HG02970 (cell line): ENCODE measurements at regions not wholly inside any gene's neighbourhood (a gene's known extent, or its start where the extent isn't known, plus 50 kb on each side); places are given as distances from the start of the nearest gene placed in this dataset.

Experiments used
- ATAC-seq: cut with Tn5 transposase; IDR thresholded peaks from one replicate; pipeline ENCODE4 v1.9.1; 2021; ENCODE audit warnings: mild to moderate bottlenecking, moderate library complexity, moderate number of reproducible peaks; ENCODE audit not compliant: unreplicated experiment, low FRiP score

- no peak for ATAC-seq
Observed at GRCh38 chr1:58155418-58156123, 391.0 kb downstream of the OMA1 start.

GRCh38 chr1:58154256-58154655 is 392.3 kb downstream of the OMA1 start:
- ATAC-seq: no peak

- ATAC-seq: no peak
Observed at GRCh38 chr1:58152697-58153096, 393.8 kb downstream of the OMA1 start.

- no peak for ATAC-seq
Observed at GRCh38 chr1:58149271-58149812, 397.2 kb downstream of the OMA1 start.

- ATAC-seq: no peak
Observed at GRCh38 chr1:58144698-58145270, 401.7 kb downstream of the OMA1 start.

- no peak for ATAC-seq
Observed at GRCh38 chr1:58143972-58144697, 402.4 kb downstream of the OMA1 start.

GRCh38 chr1:58136387-58136786 is 410.1 kb downstream of the OMA1 start:
- ATAC-seq: no peak

GRCh38 chr1:58135821-58136321 is 410.7 kb downstream of the OMA1 start:
- ATAC-seq: no peak

GRCh38 chr1:58133562-58133961 is 413.0 kb downstream of the OMA1 start:
- ATAC-seq: no peak

- no peak for ATAC-seq
Observed at GRCh38 chr1:58123051-58123450, 423.5 kb downstream of the OMA1 start.

GRCh38 chr1:58119971-58120370 is 426.6 kb downstream of the OMA1 start:
- ATAC-seq: no peak

GRCh38 chr1:58116284-58116683 is 430.2 kb downstream of the OMA1 start:
- no peak for ATAC-seq

GRCh38 chr1:58109646-58110200 is 436.8 kb downstream of the OMA1 start:
- ATAC-seq: no peak

GRCh38 chr1:58108783-58109182 is 437.7 kb downstream of the OMA1 start:
- no peak for ATAC-seq

GRCh38 chr1:58107943-58108342 is 438.6 kb downstream of the OMA1 start:
- ATAC-seq: no peak

GRCh38 chr1:58104960-58105359 is 441.6 kb downstream of the OMA1 start:
- ATAC-seq: peak; percentile 79

- no peak for ATAC-seq
Observed at GRCh38 chr1:58096714-58097113, 449.8 kb downstream of the OMA1 start.

- ATAC-seq: no peak
Observed at GRCh38 chr1:58095183-58095582, 451.3 kb downstream of the OMA1 start.

- no peak for ATAC-seq
Observed at GRCh38 chr1:58094221-58094620, 452.3 kb downstream of the OMA1 start.

- no peak for ATAC-seq
Observed at GRCh38 chr1:58090640-58091039, 455.9 kb downstream of the OMA1 start.
